ENCODE measurements at regions not wholly inside any gene's neighbourhood (a gene's known extent, or its start where the extent isn't known, plus 50 kb on each side); places are given as distances from the start of the nearest gene placed in this dataset.
"Not testable (repeated sequence)": the region's sequence is repeated elsewhere in the genome, so short reads cannot be mapped to it uniquely, and the experiment has no call there.

GRCh38 chr6:133057352-133057751 lies 183.8 kb upstream of the EYA4 start:
- DNase-seq = no peak

- DNase-seq = no peak
These were observed 179.1 kb upstream of the EYA4 start for GRCh38 chr6:133062077-133062476.

GRCh38 chr6:133062696-133063306 lies 178.4 kb upstream of the EYA4 start:
- DNase-seq = no peak

GRCh38 chr6:133067960-133068359 lies 173.2 kb upstream of the EYA4 start:
- no peak for DNase-seq

GRCh38 chr6:133070410-133071043 lies 170.6 kb upstream of the EYA4 start:
- no peak for DNase-seq

- DNase-seq = no peak
These were observed 161.3 kb upstream of the EYA4 start for GRCh38 chr6:133079901-133080300.

- no peak for DNase-seq
These were observed 157.7 kb upstream of the EYA4 start for GRCh38 chr6:133083248-133083967.

- no peak for DNase-seq
These were observed 155.7 kb upstream of the EYA4 start for GRCh38 chr6:133085471-133085870.

GRCh38 chr6:133085896-133086295 lies 155.3 kb upstream of the EYA4 start:
- no peak for DNase-seq

GRCh38 chr6:133088931-133089695 lies 152.0 kb upstream of the EYA4 start:
- no peak for DNase-seq

GRCh38 chr6:133092199-133092598 lies 149.0 kb upstream of the EYA4 start:
- DNase-seq = no peak

- DNase-seq = no peak
These were observed 148.4 kb upstream of the EYA4 start for GRCh38 chr6:133092771-133093170.

GRCh38 chr6:133093211-133093610 lies 147.9 kb upstream of the EYA4 start:
- DNase-seq = not testable (repeated sequence)

GRCh38 chr6:133093956-133094355 lies 147.2 kb upstream of the EYA4 start:
- DNase-seq = no peak

- no peak for DNase-seq
These were observed 143.9 kb upstream of the EYA4 start for GRCh38 chr6:133097208-133097607.

GRCh38 chr6:133099573-133099972 lies 141.6 kb upstream of the EYA4 start:
- DNase-seq = no peak

- DNase-seq = no peak
These were observed 140.3 kb upstream of the EYA4 start for GRCh38 chr6:133100865-133101264.

- DNase-seq = no peak
These were observed 139.4 kb upstream of the EYA4 start for GRCh38 chr6:133101790-133102189.

GRCh38 chr6:133106934-133107333 lies 134.2 kb upstream of the EYA4 start:
- DNase-seq = no peak

GRCh38 chr6:133108419-133108818 lies 132.7 kb upstream of the EYA4 start:
- no peak for DNase-seq

- DNase-seq = no peak
These were observed 126.2 kb upstream of the EYA4 start for GRCh38 chr6:133114973-133115372.

GRCh38 chr6:133115946-133116345 lies 125.2 kb upstream of the EYA4 start:
- no peak for DNase-seq

- DNase-seq = no peak
These were observed 113.0 kb upstream of the EYA4 start for GRCh38 chr6:133128191-133128590.

GRCh38 chr6:133129556-133129955 lies 111.6 kb upstream of the EYA4 start:
- no peak for DNase-seq

Data from activated CD4-positive, alpha-beta T cell treated with anti-CD3 and anti-CD28 coated beads for 4 hours (primary cell).